Stromal cell of bone marrow (primary cell): ENCODE measurements at regions not wholly inside any gene's neighbourhood (a gene's known extent, or its start where the extent isn't known, plus 50 kb on each side); places are given as distances from the start of the nearest gene placed in this dataset.

ENCODE experiments used
- DNase-seq: peaks from one replicate; pipeline ENCODE4 v3.0.0-alpha.2; 2012; ENCODE audit warnings: low read depth

- DNase-seq: peak; percentile 72
These were observed 252.9 kb upstream of the MAN1A1 start for GRCh38 chr6:119602215-119603178.

- no peak for DNase-seq
These were observed 249.3 kb upstream of the MAN1A1 start for GRCh38 chr6:119598883-119599282.

GRCh38 chr6:119594907-119595306, 245.3 kb upstream of the MAN1A1 start:
- DNase-seq: no peak

- no peak for DNase-seq
These were observed 241.7 kb upstream of the MAN1A1 start for GRCh38 chr6:119591235-119591634.

GRCh38 chr6:119590066-119590465, 240.5 kb upstream of the MAN1A1 start:
- no peak for DNase-seq

- DNase-seq: no peak
These were observed 238.0 kb upstream of the MAN1A1 start for GRCh38 chr6:119587537-119587936.

- no peak for DNase-seq
These were observed 236.8 kb upstream of the MAN1A1 start for GRCh38 chr6:119586250-119586882.

- no peak for DNase-seq
These were observed 234.5 kb upstream of the MAN1A1 start for GRCh38 chr6:119584088-119584487.

GRCh38 chr6:119581220-119581619, 231.7 kb upstream of the MAN1A1 start:
- no peak for DNase-seq

GRCh38 chr6:119575721-119576120, 226.2 kb upstream of the MAN1A1 start:
- DNase-seq: peak; percentile 54

- no peak for DNase-seq
These were observed 219.0 kb upstream of the MAN1A1 start for GRCh38 chr6:119568580-119568979.

GRCh38 chr6:119566546-119567260, 217.1 kb upstream of the MAN1A1 start:
- DNase-seq: no peak

GRCh38 chr6:119565893-119566292, 216.3 kb upstream of the MAN1A1 start:
- DNase-seq: no peak

- no peak for DNase-seq
These were observed 212.6 kb upstream of the MAN1A1 start for GRCh38 chr6:119562168-119562567.

GRCh38 chr6:119559586-119559985, 210.0 kb upstream of the MAN1A1 start:
- DNase-seq: no peak

GRCh38 chr6:119557239-119557638, 207.7 kb upstream of the MAN1A1 start:
- no peak for DNase-seq

GRCh38 chr6:119552021-119552420, 202.5 kb upstream of the MAN1A1 start:
- DNase-seq: no peak

- DNase-seq: no peak
These were observed 197.5 kb upstream of the MAN1A1 start for GRCh38 chr6:119547024-119547423.

- no peak for DNase-seq
These were observed 195.7 kb upstream of the MAN1A1 start for GRCh38 chr6:119545245-119545644.

- no peak for DNase-seq
These were observed 195.0 kb upstream of the MAN1A1 start for GRCh38 chr6:119544325-119545175.

- no peak for DNase-seq
These were observed 193.8 kb upstream of the MAN1A1 start for GRCh38 chr6:119543332-119543731.

- no peak for DNase-seq
These were observed 192.5 kb upstream of the MAN1A1 start for GRCh38 chr6:119542037-119542436.
